Thymus (tissue), 11 donors: ENCODE measurements at regions not wholly inside any gene's neighbourhood (a gene's known extent, or its start where the extent isn't known, plus 50 kb on each side); places are given as distances from the start of the nearest gene placed in this dataset.
"Not testable (repeated sequence)": the region's sequence is repeated elsewhere in the genome, so short reads cannot be mapped to it uniquely, and the experiment has no call there.

ENCODE experiments used
- DNase-seq, 9 donors: peaks; one replicate each; pipeline ENCODE4 v3.0.0-alpha.2; 2013; ENCODE audit warnings: low spot score in 9 of 9, low read depth in 6 of 9, missing footprints in 1 of 9
- H3K27ac ChIP-seq, 2 donors: one replicate each; pipeline ENCODE4 v1.5.1; 2013; ENCODE audit warnings: control low read depth in 1 of 2, low read depth in 1 of 2, low read length in 1 of 2, mild to moderate bottlenecking in 1 of 2, moderate library complexity in 1 of 2
- H3K27me3 ChIP-seq, 2 donors: one replicate each; pipeline ENCODE4 v1.5.1; 2013; ENCODE audit warnings: low read length in 1 of 2; ENCODE audit not compliant: control insufficient read depth in 2 of 2, insufficient read depth in 1 of 2
- H3K36me3 ChIP-seq, 2 donors: one replicate each; pipeline ENCODE4 v1.5.1; 2013; ENCODE audit warnings: low read length in 1 of 2, mild to moderate bottlenecking in 1 of 2, moderate library complexity in 1 of 2; ENCODE audit not compliant: control insufficient read depth in 2 of 2, insufficient read depth in 2 of 2
- H3K4me1 ChIP-seq, 2 donors: one replicate each; pipeline ENCODE4 v1.5.1; 2013; ENCODE audit warnings: low read length in 2 of 2; ENCODE audit not compliant: control insufficient read depth in 2 of 2, insufficient read depth in 2 of 2
- H3K4me3 ChIP-seq, 2 donors: one replicate each; pipeline ENCODE4 v1.5.1; 2013; ENCODE audit warnings: low read length in 2 of 2, control low read depth in 1 of 2, mild to moderate bottlenecking in 1 of 2
- H3K9me3 ChIP-seq, 2 donors: one replicate each; pipeline ENCODE4 v1.5.1; 2013; ENCODE audit warnings: low read length in 1 of 2, mild to moderate bottlenecking in 1 of 2; ENCODE audit not compliant: control insufficient read depth in 2 of 2, insufficient read depth in 1 of 2
- WGBS: extraction: QIAGEN DNeasy Blood & Tissue Kit; methylation state at CpG from one replicate; pipeline ENCODE4 v1.1.7; 2013; 5-methylcytosine and 5-hydroxymethylcytosine counted together
- donor health status: healthy.

DNA sequence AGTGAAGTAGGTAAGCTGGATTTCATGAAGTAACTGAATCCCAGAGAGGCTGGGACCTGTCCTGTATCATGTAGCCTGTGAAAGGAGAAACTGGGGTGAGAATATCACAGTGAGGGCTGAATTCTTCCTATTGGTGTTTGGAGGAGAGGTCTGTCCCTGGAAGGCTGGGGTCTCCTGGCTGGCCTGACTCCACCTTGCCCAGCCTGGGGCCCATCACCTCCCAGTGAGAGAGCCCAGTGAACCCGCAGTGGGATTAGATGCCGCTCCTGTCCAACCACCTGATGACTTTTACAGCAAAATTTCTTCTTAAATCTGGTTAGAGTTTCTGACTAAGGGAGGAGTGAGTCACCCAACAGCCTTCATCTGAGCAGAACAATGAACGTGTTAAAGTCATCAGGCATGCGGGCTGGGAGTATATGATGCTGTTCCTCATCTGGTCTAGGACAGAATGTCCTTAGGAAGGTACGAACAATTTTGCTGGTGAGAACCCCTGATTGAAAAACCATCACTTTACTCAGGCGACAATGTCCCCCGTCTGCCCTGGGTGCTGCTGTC lies 152.9 kb downstream of the LPIN1 start:
- H3K4me1 ChIP-seq, result no peaks in the 10 kb centered on the region
- no peak overlapping the region for H3K27ac ChIP-seq
- no peaks in the 10 kb centered on the region for H3K36me3 ChIP-seq
- H3K9me3 ChIP-seq, result no peaks in the 10 kb centered on the region
- H3K4me3 ChIP-seq, result no peak overlapping the region
- 94% methylated on average over 7 of the region's 7 CpGs for WGBS
- H3K27me3 ChIP-seq, result no peaks in the 10 kb centered on the region
- DNase-seq, result no peak

DNA sequence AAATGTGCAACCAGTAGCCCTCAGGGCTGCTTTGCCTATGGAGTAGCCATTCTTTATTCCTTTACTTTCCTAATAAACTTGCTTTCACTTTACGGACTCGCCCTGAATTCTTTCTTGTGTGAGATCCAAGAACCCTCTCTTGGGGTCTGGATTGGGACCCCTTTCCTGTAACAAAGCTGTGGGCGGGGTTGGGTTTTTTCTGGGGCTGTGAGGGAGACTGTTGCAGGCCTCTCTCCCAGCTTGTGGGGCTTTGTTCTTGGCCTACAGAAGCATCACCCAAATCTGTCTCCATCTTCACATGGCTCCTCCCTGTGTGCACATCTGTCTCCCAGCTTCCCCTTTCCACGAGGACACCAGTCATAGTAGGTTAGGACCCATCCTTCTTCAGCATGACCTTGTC lies 154.5 kb downstream of the LPIN1 start:
- H3K9me3 ChIP-seq, H3K4me3 ChIP-seq, H3K36me3 ChIP-seq, H3K27me3 ChIP-seq, DNase-seq, H3K27ac ChIP-seq, H3K4me1 ChIP-seq: not testable (repeated sequence)
- 81% methylated on average over 4 of the region's 4 CpGs for WGBS

DNA sequence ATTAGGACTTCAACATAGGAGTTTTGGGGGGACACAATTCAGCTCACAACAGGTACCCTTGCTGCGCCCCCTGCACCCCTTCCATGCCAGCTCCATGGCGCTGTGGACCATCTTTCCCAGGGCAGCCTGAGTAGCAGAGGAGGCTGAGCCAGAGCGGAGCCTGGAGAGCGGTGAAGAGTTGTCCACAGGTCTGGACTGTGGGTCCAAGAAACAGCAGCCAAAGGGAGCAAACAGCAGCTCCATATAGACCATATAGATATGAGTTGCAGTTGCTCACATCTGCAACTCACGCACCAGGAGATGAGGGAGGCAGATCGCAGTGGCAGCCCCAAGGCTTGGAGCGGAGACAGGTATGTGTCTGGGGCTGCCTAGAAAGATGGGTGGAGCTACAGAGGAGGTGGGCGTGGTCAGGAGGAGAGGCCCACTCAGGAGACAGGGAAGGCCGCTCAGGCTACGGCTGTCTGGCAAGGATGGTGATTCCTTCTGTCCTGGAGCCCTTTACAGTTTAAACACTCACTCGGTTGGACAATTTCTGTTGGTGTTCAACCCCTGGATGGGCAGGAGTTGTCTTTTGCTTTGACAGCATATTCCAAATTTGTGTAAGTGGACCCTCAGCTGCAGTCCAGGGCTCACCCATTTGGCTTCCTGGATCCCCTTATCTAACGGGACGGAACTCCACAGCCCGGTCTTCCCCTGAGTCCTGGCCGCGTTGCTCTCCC lies 155.1 kb downstream of the LPIN1 start:
- Histone ChIP-seq H3K9me3 (no peaks in the 10 kb centered on the region), H3K36me3 (no peaks in the 10 kb centered on the region), H3K27me3 (no peaks in the 10 kb centered on the region), H3K4me3 (no peak overlapping the region), H3K27ac (no peak overlapping the region), H3K4me1 (no peaks in the 10 kb centered on the region)
- WGBS, result 96% methylated on average over 16 of the region's 16 CpGs
- DNase-seq, result no peak

DNA sequence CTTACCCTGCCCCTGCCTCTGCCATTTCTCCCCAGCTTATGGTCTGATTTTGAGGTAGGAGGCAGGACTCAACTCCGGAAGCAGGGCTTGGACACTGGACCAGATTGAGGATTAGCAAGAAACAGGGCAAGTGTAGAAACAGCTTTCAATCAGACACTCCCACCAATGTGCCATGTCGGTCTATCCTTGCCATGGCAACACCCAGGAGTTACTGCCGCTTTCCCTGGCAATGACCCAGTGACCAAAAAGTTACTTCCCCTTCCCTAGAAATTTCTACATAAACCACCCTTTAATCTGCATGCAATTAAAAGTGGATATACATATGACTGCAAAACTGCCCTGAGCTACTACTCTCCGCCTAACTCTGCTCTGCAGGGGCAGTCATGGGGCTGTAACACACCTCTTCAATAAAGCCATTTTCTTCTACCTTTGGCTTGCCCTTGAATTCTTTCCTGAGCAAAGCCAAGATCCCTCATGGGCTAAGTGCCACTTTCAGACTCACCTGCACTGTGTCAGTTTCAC lies 156.7 kb downstream of the LPIN1 start:
- Histone ChIP-seq H3K4me3 (no peak overlapping the region), H3K9me3 (no peaks in the 10 kb centered on the region), H3K36me3 (no peaks in the 10 kb centered on the region), H3K4me1 (no peaks in the 10 kb centered on the region), H3K27me3 (no peaks in the 10 kb centered on the region), H3K27ac (no peak overlapping the region)
- WGBS, result 93% methylated on average over 4 of the region's 4 CpGs
- DNase-seq, result no peak

DNA sequence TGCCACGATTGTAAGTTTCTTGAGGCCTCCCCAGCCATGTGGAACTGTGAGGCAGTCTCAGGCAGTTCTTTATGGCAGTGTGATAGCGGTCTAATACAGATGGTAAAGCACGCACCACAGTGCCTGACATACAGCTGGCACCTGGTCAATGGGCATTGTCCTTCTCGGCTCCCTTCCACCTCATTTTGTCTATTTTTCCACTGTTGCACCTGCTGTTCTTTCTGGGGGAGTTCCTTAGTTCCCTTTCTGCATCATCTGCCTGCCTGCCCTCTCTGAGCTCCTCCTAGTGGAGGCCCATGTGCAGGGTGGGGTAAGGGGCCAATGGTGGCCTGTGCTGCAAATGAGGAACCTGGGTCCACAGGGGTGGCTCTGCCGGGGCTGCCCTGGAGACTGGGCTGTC lies 157.6 kb downstream of the LPIN1 start:
- H3K4me1 ChIP-seq, result no peaks in the 10 kb centered on the region
- no peaks in the 10 kb centered on the region for H3K9me3 ChIP-seq
- H3K4me3 ChIP-seq, result no peak overlapping the region
- no peaks in the 10 kb centered on the region for H3K36me3 ChIP-seq
- H3K27me3 ChIP-seq, result no peaks in the 10 kb centered on the region
- H3K27ac ChIP-seq, result no peak overlapping the region
- no peak for DNase-seq
- 76% methylated on average over 5 of the region's 5 CpGs for WGBS

DNA sequence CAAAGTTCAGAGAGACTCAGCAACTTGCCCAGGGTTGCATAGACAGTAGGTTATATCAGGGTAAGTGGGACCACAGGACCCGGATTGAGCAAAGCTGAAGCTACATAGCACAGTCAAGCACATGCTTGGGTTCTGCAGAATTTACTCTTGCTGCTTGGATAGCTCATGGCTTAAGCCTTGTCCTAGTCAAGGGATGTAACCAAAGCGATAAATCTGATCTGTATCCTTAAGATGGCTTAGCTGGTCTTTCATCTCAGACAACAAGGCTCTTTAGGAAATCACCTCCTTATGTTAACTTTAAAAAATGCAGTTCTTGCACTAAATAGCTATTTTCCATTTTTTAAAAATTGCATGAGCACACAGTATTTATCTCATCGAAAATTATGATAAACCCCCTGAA lies 158.5 kb downstream of the LPIN1 start:
- DNase-seq, result no peak
- no peak overlapping the region for H3K4me3 ChIP-seq
- no peaks in the 10 kb centered on the region for H3K27me3 ChIP-seq
- no peaks in the 10 kb centered on the region for H3K9me3 ChIP-seq
- WGBS, result 83% methylated on average over 3 of the region's 3 CpGs
- no peaks in the 10 kb centered on the region for H3K4me1 ChIP-seq
- no peaks in the 10 kb centered on the region for H3K36me3 ChIP-seq
- no peak overlapping the region for H3K27ac ChIP-seq

DNA sequence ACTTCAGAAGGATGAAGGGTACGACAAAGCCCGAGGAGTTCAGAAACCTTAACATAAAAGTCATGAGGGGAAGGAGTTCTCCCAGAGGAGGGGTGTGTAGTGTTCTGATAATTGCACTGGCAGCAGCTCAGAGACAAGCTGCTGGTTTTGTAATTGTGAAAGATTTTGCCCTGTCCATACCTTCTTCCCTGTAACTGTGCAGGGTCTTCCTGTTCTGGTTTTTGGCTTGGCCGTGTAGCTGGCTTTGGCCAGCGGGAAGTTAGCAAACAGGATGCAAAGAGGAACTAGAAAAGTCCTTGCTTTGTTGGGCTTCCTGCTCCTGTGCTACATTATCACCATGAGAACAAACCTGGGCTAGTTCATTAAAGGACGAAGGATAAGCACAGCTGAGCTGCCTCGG lies 160.8 kb downstream of the LPIN1 start:
- Histone ChIP-seq H3K4me3 (no peak overlapping the region), H3K4me1 (no peaks in the 10 kb centered on the region), H3K27me3 (no peaks in the 10 kb centered on the region), H3K36me3 (no peaks in the 10 kb centered on the region), H3K27ac (no peak overlapping the region), H3K9me3 (no peaks in the 10 kb centered on the region)
- WGBS, result 69% methylated on average over 6 of the region's 6 CpGs
- no peak for DNase-seq

DNA sequence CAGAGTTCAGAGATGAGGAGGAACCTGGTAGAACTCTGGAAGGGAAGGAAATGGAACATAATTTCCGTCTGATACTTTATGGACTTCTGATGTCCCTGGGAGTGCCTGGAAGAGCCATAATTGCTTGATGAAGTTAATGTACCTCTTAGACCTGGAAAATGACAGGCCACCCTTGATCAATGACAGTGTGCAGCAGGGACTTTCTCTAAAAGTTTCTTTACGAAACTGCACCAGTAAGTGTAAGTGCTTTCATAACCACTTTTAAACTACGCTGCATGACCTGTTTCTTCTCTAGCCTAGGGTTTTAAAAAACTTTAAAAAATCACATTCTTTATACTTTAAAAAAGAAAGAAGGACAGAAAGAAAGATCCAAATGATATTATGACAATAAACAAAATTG lies 164.5 kb downstream of the LPIN1 start:
- no peak overlapping the region for H3K4me3 ChIP-seq
- H3K27me3 ChIP-seq, result no peaks in the 10 kb centered on the region
- H3K4me1 ChIP-seq, result no peaks in the 10 kb centered on the region
- no peak for DNase-seq
- H3K9me3 ChIP-seq, result no peaks in the 10 kb centered on the region
- 98% methylated on average over 3 of the region's 3 CpGs for WGBS
- no peaks in the 10 kb centered on the region for H3K36me3 ChIP-seq
- no peak overlapping the region for H3K27ac ChIP-seq

DNA sequence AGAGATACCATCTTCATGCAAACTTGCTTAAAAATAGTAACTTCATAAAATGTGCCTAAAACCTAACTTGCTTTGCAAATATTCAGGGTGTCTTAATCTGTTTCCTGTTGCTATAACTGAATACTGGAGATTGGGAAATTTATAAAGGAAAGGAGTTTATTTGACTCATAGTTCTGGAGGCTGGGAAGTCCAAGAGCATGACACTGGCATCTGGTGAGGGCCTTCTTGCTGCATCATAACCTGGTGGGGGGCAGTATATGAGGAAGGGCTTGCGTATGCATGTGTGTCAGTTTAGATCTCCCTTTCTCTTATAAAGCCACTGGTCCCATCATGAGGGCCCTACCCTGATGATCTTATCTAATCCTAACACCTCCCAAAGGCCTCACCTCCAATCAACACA lies 166.5 kb downstream of the LPIN1 start:
- Histone ChIP-seq H3K27me3 (no peaks in the 10 kb centered on the region), H3K4me3 (no peak overlapping the region), H3K36me3 (no peaks in the 10 kb centered on the region), H3K9me3 (no peaks in the 10 kb centered on the region), H3K4me1 (no peaks in the 10 kb centered on the region), H3K27ac (no peak overlapping the region)
- WGBS, result 100% methylated on average over 1 of the region's 1 CpG
- no peak for DNase-seq
